NCI-H2171 treated with DMSO at 0.1 percent for 48 hours (cell line): ENCODE measurements at regions not wholly inside any gene's neighbourhood (a gene's known extent, or its start where the extent isn't known, plus 50 kb on each side); places are given as distances from the start of the nearest gene placed in this dataset.

ENCODE experiments used
- DNase-seq: peaks from one replicate; lab custom pipeline; 2025; lab: John Stamatoyannopoulos, UW

- DNase-seq, result no peak
Observed at GRCh38 chr9:23441275-23441674, 384.8 kb downstream of the ELAVL2 start.

DNA sequence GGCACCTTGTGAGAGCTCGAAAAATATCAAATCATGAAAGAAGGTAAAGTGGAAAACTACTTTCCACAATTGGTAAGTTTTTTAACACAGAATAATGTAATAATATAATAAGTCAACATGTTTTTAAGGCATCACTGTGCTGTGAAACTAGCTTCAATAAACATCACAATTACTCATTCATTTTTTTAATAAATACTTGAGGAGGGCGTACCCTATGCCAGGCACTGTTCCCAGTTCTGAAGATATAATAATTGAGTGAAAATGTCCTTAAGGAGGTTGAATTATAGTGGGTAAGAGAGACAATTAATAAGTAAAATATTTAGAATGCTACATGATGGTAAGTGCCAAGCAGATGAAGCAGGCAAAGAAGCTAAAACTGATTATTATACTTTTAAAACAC, 381.4 kb downstream of the ELAVL2 start:
- DNase-seq, result no peak

- no peak for DNase-seq
Observed at GRCh38 chr9:23447166-23447565, 378.9 kb downstream of the ELAVL2 start.

GRCh38 chr9:23447944-23448343, 378.1 kb downstream of the ELAVL2 start:
- no peak for DNase-seq

DNA sequence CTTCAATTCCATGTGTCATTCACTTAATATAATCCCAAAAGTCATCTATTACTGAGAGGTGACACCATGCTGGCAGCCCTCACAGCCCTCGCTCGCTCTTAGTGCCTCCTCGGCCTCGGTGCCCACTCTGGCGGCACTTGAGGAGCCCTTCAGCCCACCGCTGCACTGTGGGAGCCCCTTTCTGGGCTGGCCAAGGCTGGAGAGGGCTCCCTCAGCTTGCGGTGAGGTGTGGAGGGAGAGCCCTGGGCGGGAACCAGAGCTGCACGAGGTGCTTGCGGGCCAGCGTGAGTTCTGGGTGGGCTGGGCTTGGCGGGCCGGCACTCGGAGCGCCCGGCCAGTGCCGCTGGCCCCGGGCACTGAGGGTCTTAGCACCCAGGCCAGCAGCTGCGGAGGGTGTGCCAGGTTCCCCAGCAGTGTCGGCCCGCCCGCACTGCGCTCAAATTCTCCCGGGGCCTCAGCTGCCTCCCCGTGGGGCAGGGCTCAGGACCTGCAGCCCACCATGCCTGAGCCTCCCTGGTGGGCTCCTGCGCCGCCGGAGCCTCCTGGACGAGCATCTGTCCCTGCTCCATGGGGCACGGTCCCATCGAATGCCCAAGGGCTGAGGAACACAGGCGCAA, 374.1 kb downstream of the ELAVL2 start:
- no peak for DNase-seq

DNA sequence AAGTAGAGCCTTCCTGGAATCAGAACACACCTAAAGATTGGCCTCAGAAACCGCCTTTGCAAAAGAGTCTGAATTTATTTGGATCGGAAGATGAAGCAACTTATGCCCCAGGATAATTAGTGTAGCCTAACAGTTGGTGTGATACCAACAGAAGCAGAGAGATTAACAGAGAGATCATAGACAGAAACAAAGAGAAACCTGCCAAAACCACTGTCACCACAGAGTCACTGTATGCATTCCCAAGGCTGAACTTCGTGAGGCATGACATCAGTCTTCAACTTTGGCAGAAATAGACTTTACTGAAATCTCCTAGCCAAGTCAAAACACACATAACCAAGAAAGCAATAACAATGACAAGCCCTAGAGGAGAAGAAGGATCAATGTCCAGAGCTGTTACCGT, 361.8 kb downstream of the ELAVL2 start:
- no peak for DNase-seq

DNA sequence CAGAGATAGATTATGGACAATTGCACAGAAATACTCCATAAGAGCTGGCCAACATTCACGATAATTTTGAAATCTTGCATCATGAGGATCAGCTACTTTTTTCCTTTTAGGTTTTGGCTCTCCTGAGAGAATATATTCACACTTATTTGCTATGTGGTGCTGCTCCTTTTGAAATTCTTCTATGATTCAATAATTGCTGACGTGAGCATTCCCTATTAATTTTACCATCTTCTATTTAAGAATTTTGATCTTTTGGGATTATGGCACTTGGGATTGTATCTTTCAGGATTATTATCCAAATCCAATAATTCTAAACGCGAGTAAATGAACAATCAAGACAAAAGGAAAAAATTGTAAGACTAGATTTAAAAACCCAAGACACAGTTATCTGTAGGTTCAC, 358.8 kb downstream of the ELAVL2 start:
- DNase-seq, result no peak

- DNase-seq, result no peak
Observed at GRCh38 chr9:23477908-23478307, 348.1 kb downstream of the ELAVL2 start.

DNA sequence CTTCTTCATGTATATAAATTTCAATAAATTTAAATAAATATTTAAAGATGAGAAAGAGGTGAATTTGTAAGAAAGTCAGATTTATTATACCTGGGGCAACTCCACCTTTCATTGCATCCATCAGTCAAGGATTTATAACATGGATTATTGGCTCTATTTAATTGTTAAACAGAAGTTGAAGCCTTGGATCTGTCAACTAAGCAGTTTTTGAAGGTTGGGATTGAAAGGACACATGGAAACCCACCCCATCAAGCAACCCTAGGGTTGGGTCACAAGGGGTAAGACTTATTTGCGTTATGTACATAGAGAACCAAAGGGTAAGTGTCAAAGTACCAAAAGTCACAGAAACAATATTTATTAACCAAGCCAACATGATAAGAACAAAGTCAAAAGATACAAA, 342.5 kb downstream of the ELAVL2 start:
- DNase-seq, result no peak

DNA sequence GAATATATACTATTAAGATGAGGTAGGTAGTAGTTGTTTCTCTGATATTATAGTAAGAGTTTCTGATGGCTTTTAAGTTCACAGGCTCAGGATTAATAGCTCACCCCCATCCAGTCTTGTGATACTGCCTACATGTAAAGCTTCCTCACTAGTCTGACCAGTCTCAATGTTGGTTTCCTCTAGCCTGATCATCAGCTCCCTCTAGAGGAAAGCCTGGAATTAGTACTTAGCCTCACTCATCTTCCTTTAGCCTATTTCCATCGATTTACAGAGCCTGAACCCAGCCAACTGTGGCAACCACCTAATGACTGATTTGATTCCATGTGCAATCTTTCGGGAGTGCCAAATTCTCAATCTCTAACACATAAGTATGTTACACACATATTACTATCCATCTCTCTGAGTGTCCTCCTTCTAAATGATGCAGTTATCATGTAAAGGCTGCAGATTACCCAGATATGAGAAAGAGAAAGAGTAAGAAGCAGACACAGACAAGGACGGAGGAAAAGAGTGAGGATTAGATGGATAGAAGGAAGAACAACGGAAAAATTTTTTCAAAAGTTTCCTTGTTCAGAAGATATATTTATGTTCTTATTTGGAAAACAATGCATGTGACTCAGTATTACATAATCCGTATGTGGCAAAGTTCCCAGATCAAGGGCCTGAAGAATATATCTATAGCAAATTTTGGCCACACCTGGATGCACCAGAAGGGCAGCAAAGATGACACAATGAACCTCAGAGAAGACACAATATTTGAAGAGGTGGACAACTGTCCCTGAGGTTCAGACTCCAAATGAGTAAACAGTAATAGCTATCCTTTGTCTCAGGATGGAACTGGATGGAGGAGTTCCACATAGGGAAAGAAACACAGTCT, 333.7 kb downstream of the ELAVL2 start:
- DNase-seq, result peak; percentile 33

DNA sequence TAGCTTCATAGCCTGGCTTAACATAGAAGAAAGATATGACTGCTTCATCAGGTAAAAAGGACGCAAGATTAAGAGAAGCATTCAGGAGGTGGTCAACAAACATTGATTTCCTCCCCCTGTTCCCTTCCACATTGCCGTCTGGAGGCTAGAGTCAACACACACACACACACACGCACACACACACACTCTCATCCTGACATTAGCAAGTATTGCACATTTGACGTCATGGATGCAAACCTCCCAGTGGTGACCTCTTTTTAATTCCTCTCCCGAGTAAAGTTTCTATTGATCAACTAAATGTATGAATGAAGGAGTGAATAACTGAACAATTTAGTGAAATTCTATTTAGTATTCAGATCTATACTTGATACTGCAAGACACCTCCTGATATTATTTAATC, 332.8 kb downstream of the ELAVL2 start:
- DNase-seq, result no peak

GRCh38 chr9:23496489-23497136, 329.4 kb downstream of the ELAVL2 start:
- DNase-seq, result no peak

- no peak for DNase-seq
Observed at GRCh38 chr9:23497137-23497504, 328.9 kb downstream of the ELAVL2 start.

GRCh38 chr9:23502004-23502403, 324.0 kb downstream of the ELAVL2 start:
- no peak for DNase-seq

- no peak for DNase-seq
Observed at GRCh38 chr9:23522952-23523351, 303.1 kb downstream of the ELAVL2 start.

DNA sequence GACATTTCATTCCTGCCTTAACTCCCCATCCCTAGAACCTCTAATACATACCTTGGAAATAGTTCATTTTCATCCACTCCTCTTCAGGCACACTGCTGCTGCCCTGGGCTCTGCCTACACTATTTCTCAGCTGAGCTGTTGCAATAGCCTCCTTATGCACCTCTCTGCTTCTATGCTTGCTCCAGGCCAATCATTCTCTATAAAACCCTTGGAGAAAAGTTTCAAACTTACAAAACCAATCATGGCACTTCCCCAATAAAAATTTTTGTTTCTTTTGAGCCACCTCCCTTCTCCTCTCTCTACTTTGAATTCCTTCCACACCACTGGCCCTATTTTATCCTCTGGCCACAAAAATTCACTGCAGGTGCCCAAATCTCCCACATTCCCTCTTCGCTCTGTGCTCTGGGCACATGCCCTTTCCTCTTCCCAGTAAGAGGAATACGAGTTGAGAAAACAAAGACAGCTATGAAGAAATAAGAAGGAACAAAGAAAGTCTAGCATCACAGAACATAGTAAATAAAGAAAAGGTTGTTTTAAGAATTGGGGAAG, 301.4 kb downstream of the ELAVL2 start:
- DNase-seq, result no peak

DNA sequence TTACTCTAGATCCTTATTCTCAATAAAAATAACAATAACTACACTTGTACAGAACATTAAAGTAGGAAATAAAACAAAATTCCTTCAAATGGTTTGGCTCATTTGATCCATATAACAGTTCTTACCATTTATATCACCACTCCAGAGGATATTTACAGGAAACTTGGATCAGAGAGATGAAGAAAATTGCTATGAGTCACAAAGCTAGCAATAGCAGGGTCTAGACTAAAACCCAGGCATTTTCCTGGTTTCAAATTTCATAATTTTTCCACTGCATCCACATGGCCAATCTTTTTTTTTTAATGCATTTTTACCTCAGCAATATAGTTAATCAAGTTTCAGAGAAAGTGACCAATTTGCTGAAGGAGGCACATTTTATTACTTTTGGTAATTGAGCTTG, 299.2 kb downstream of the ELAVL2 start:
- no peak for DNase-seq

GRCh38 chr9:23532282-23532681, 293.8 kb downstream of the ELAVL2 start:
- DNase-seq, result no peak

DNA sequence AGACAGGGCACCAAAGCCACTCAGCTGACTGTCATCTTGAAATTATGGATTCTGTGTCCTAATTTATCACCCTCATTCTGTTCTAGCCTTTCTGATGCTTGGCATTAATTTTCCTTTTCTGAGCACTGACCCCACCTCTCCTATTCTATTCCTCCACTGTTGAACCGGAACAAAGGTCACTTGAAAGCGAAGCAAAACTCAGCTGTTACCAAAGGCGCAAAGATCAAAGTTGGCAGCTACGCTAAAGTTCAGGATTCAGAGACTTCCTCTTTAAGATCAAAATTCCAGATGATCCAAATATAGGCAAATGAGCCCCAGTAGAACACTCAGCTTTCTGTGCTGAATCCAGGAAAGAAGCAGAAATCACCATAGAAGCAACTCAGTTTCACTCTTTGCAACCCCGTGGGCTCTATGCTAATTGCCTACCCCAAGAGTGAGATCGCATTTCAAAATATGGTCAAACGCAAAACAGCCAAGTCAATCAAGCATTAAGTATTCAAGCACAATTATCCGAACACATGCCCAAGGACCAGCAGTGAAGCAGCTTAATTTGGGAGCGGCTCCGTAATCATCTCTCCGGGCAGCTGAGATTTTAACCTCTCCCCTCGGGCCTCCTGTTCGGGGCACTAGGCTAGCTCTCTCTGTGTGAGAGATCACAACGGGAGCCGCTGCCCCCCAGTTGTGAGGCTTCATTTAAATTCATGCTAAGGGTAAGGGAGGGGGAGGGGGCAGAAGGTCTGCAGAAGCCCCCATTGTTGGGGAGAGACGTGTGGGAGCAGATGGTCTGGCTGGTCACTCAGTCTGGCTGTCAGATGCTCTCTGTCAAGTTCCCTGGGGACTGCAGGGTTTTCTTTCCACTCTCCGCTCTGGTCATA, 288.6 kb downstream of the ELAVL2 start:
- peak; percentile 14 for DNase-seq

DNA sequence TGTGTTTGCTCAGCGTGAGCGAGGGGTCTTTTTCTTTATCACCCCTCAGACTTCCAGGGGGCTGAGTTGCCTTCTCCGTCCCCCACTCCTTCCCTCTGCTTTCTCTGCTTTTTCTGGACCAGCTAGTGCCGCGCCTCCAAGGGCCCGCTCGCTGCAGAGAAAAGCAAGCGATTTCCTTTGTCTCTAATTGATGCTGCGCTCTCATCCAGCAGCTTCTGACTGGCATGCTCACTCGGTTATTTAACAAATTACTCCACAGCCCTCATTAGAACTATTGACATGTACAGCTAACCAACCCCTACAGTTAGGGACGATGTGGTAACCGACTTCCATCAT, 288.0 kb downstream of the ELAVL2 start:
- no peak for DNase-seq

- DNase-seq, result no peak
Observed at GRCh38 chr9:23538461-23539003, 287.5 kb downstream of the ELAVL2 start.

- no peak for DNase-seq
Observed at GRCh38 chr9:23539311-23539710, 286.7 kb downstream of the ELAVL2 start.
